HG03066 (cell line): ENCODE measurements at regions not wholly inside any gene's neighbourhood (a gene's known extent, or its start where the extent isn't known, plus 50 kb on each side); places are given as distances from the start of the nearest gene placed in this dataset.
"Not testable (repeated sequence)": the region's sequence is repeated elsewhere in the genome, so short reads cannot be mapped to it uniquely, and the experiment has no call there.

Source experiments
- ATAC-seq: cut with Tn5 transposase; IDR thresholded peaks from one replicate; pipeline ENCODE4 v1.9.1; 2021; ENCODE audit warnings: low read depth; ENCODE audit not compliant: unreplicated experiment

GRCh38 chr4:94141001-94141400, 66.7 kb upstream of the SMARCAD1 start:
- ATAC-seq, result no peak

GRCh38 chr4:94148052-94148451, 59.6 kb upstream of the SMARCAD1 start:
- not testable (repeated sequence) for ATAC-seq

- no peak for ATAC-seq
Measured at GRCh38 chr4:94152466-94152865, 55.2 kb upstream of the SMARCAD1 start.

- not testable (repeated sequence) for ATAC-seq
Measured at GRCh38 chr4:94155404-94155803, 52.3 kb upstream of the SMARCAD1 start.

GRCh38 chr4:94156826-94157225, 50.8 kb upstream of the SMARCAD1 start:
- ATAC-seq, result no peak
